Fibroblast of pulmonary artery (primary cell): ENCODE measurements at regions not wholly inside any gene's neighbourhood (a gene's known extent, or its start where the extent isn't known, plus 50 kb on each side); places are given as distances from the start of the nearest gene placed in this dataset.
"Not testable (repeated sequence)": the region's sequence is repeated elsewhere in the genome, so short reads cannot be mapped to it uniquely, and the experiment has no call there.

Experiments
- DNase-seq: peaks from one replicate; pipeline ENCODE4 v3.0.0-alpha.2; 2010; ENCODE audit warnings: low read depth
- H3K4me3 ChIP-seq: replicated peaks from 2 replicates; pipeline ENCODE4 v1.5.1; 2011; ENCODE audit warnings: low read depth, mild to moderate bottlenecking, control low read depth, low read length, moderate library complexity
- TF ChIP-seq, protein P1 (sequence below): IDR thresholded peaks from 2 replicates; pipeline ENCODE4 v1.5.1; 2011; ENCODE audit warnings: mild to moderate bottlenecking, control low read depth, low read length, inconsistent platforms; ENCODE audit errors: missing control alignments

DNA sequence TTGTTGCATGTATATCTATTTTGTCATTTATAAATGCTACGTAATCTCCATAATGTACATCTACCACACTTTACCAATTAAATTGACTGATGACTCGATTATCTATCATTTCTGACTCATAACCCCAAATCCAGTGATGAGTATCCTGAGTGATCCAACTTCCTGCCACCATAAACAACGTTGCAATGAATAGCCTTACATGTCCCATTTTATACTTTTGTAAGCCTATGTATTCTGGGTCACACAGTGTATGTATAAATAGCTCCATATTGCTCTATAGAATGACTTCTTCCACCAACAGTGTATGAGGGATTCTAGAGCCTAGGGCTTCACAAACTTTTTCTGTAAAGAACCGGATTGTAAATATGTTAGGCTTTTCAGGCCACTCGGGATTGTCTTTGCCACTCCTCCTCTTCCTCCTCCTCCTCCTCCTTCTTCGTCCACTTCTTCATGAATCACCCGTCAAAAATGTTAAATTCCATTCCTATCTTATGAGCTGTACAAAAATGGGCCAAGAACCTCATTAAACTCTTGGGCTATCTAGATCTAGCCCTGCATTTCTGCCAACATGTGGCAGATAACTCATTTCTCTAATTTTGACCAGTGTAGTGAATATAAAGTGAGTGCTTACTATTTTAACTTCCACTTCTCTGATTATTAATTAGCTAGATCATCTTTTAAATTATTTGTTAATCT lies 672.2 kb upstream of the AMOT start:
- TF ChIP-seq, protein P1, sequence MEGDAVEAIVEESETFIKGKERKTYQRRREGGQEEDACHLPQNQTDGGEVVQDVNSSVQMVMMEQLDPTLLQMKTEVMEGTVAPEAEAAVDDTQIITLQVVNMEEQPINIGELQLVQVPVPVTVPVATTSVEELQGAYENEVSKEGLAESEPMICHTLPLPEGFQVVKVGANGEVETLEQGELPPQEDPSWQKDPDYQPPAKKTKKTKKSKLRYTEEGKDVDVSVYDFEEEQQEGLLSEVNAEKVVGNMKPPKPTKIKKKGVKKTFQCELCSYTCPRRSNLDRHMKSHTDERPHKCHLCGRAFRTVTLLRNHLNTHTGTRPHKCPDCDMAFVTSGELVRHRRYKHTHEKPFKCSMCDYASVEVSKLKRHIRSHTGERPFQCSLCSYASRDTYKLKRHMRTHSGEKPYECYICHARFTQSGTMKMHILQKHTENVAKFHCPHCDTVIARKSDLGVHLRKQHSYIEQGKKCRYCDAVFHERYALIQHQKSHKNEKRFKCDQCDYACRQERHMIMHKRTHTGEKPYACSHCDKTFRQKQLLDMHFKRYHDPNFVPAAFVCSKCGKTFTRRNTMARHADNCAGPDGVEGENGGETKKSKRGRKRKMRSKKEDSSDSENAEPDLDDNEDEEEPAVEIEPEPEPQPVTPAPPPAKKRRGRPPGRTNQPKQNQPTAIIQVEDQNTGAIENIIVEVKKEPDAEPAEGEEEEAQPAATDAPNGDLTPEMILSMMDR: no peak
- peak; percentile 74 for DNase-seq
- no peak overlapping the region for H3K4me3 ChIP-seq

DNA sequence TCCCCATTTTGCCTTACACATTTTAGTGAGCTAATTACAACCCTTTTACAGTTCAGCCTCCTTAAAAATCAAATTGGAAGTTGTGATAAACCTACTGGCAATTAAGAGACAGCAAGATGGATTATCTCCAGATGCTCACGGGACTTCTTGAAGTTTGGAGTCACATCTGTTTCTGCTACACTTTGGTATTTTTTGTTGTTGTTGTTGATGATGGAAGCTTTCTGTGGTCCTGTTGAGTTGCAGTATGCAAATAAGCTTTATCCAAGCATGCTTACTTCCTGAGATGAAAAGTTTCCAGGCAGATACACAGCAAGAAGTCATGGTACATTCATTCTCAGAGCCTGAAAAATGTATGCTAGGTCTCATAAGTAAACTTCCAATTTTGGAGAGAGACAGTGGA lies 670.0 kb upstream of the AMOT start:
- no peak overlapping the region for H3K4me3 ChIP-seq
- TF ChIP-seq, protein P1: no peak
- DNase-seq: no peak

DNA sequence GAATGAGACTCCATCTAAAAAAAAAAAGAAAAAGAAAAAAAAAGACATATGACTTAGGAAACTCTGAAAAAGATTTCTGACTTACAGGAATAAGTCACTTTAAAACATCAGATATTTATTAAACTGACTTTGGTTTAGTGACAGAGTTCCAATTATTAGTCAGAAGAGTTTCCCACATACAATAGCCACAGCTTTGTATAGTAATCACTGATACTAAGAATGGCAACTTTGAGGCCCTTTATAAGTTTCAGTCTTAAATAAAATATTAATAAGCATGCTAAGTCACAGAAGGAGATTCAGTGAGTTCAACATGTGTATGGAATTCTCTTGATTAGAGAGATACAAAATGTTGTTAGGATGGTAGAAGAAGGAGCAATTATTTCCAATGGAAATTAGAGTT lies 652.3 kb upstream of the AMOT start:
- no peak for DNase-seq
- TF ChIP-seq, protein P1: no peak
- H3K4me3 ChIP-seq: no peak overlapping the region

DNA sequence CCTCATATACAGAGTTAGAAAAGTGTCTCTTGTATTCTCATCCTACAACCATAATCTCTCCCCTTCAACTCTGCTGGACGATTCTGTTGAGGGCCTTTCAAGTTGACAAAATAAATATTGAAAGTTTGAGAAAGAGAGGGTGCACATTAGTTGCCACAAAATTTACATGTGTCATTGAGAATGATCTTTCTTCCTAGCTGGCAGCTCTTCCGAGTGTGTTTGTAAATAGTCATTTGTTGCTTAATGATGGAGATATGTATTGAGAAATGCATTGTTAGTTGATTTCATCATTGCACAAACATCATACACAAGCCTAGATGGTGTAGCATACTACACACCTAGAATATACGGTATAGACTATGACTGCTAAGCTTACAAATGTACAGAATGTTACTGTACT lies 632.8 kb upstream of the AMOT start:
- peak; percentile 1 for DNase-seq
- TF ChIP-seq, protein P1: no peak
- no peak overlapping the region for H3K4me3 ChIP-seq

DNA sequence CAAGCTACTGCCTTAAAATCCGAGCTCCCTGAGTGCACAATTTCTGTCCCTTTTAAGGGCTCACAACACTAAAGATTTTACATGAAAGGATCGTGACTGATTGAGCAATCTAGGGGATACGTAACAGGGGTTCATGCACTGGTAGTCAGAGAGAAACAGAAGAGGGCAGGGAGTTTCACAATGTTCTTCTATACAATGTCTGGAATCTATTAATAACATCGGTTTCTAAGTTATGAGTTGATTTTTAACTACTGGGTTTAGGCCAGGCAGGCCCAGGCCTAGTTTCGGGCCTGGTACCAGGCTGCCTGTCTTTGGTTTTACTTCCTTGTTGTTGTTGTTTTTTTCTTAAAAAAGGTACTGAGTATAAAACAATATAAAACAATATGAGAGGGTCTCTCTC lies 632.4 kb upstream of the AMOT start:
- DNase-seq: peak; percentile 13
- H3K4me3 ChIP-seq: not testable (repeated sequence)

DNA sequence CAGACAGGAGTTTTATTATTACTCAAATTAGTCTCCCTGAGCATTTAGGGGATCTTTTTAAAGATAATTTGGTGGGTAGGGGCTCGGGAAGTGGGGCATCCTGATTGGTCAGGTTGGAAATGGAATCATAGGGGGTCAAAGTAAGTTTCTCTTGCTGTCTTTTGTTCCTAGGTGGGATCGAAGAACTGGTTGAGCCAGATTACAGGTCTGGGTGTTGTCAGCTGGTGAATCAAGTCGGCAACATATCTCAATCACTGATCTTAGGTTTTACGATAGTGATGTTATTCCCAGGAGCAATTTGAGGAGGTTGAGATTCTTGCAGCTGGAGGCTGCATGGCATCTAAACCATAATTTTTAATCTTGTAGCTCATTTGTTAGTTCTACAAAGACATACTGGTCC lies 629.5 kb upstream of the AMOT start:
- DNase-seq: no peak
- TF ChIP-seq, protein P1: no peak
- H3K4me3 ChIP-seq: no peak overlapping the region

DNA sequence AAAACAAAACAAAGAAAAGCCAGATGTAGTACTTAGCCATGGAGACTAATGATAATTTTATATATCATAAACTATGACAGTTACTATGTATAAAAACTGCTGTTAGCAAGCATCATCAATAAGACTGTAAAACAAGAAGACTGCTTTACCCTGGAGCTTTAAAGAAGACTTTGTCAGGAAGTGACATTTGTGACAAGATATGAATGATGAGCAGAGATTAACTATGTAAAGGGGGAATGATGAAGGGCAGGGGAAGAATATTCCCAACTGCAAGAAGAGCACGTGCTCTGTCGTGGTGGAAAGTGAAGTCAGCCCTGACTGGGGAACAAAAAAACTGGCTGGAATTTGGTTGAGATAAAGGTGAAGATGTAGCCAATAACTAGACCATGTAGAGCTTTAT lies 617.1 kb upstream of the AMOT start:
- no peak for DNase-seq
- TF ChIP-seq, protein P1: no peak
- H3K4me3 ChIP-seq: no peak overlapping the region

DNA sequence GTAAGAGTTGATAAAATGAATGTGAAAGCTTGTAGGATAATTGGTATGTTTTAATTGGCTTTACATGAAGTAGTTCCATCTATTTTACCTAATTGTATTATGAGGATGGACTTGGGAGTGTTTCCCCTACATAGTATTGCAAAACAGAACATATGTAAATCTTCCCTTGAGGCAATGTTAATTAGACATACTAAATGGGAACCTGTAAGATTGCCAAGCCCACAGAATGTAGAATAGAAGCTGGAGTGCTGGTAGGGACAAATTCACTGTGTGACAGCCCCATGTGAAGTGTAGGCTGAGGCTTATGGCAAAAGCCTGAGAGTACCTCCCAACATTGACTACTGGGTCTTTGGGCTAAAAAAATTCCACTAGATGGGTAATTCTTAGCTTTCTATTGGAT lies 615.0 kb upstream of the AMOT start:
- H3K4me3 ChIP-seq: no peak overlapping the region
- TF ChIP-seq, protein P1: no peak
- DNase-seq: no peak
